Calu3 (cell line): ENCODE measurements at regions not wholly inside any gene's neighbourhood (a gene's known extent, or its start where the extent isn't known, plus 50 kb on each side); places are given as distances from the start of the nearest gene placed in this dataset.
A peak's percentile ranks its signal among the peaks of the same experiment; 100 is the strongest.

ENCODE experiments used
- BruUV-seq: library from RNA; stranded (reverse); fragments of 400-500 nt; replicated peaks from 2 replicates; lab custom pipeline; 2021; lab: Mats Ljungman, UMichigan
- CTCF ChIA-PET: fragments of 300-600 bp; sonication (Branson Sonifier 250); formaldehyde crosslinking; loops from one replicate; lab custom pipeline; 2022; ENCODE audit warnings: antibody characterized with exemption; lab: Charles Lee
- DNase-seq: peaks from one replicate; pipeline ENCODE4 v3.0.0; 2022
- H3K27ac Mint-ChIP-seq: one replicate; pipeline ENCODE4 v1.8.0; 2022; ENCODE audit warnings: mixed read lengths; ENCODE audit not compliant: unreplicated experiment
- H3K27me3 Mint-ChIP-seq: one replicate; pipeline ENCODE4 v1.8.0; 2022; ENCODE audit warnings: mixed read lengths; ENCODE audit not compliant: unreplicated experiment
- H3K36me3 Mint-ChIP-seq: one replicate; pipeline ENCODE4 v1.8.0; 2022; ENCODE audit warnings: mild to moderate bottlenecking, moderate library complexity, mixed read lengths; ENCODE audit not compliant: insufficient read depth, unreplicated experiment
- H3K4me1 Mint-ChIP-seq: one replicate; pipeline ENCODE4 v1.8.0; 2022; ENCODE audit warnings: mild to moderate bottlenecking, low read depth, mixed read lengths; ENCODE audit not compliant: unreplicated experiment
- H3K4me3 Mint-ChIP-seq: one replicate; pipeline ENCODE4 v1.8.0; 2022; ENCODE audit warnings: mild to moderate bottlenecking, low read depth, moderate library complexity, mixed read lengths; ENCODE audit not compliant: unreplicated experiment
- H3K9me3 Mint-ChIP-seq: one replicate; pipeline ENCODE4 v1.8.0; 2022; ENCODE audit warnings: low read depth, mixed read lengths; ENCODE audit not compliant: unreplicated experiment
- intact Hi-C: fragments of 100-400 bp; cut with micrococcal nuclease; formaldehyde crosslinking; loops from one replicate; pipeline ENCODE4 v1.10.0; 2022; ENCODE audit not compliant: unreplicated experiment
- TF ChIP-seq, protein P1 (sequence below): fragments of 200-600 bp; IDR thresholded peaks from one replicate; pipeline ENCODE4 v1.8.0; 2022; ENCODE audit warnings: antibody characterized with exemption; ENCODE audit not compliant: unreplicated experiment

DNA sequence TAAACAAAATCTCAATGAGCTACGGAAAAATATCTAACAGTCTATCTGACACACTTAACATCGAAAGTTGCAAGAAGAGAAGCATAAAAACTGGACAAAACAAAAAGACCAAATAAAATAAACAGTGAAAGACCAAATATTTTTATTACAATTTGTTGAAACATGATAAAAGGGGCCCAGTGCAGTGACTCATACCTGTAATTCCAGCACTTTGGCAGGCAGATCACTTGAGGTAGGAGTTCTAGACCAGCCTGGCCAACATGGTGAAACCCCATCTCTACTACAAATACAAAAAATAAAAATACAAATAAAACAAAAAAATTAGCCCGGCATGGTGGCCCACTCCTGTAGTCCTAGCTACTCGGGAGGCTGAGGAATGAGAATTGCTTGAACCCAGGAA, 914.0 kb upstream of the ALCAM start:
- no TSS peak for BruUV-seq
- CTCF ChIA-PET, result no interaction called here
- Mint-ChIP-seq H3K4me3 (no peak overlapping the region), H3K36me3 (no peaks in the 10 kb centered on the region), H3K27me3 (no peaks in the 10 kb centered on the region), H3K9me3 (no peaks in the 10 kb centered on the region), H3K4me1 (no peaks in the 10 kb centered on the region), H3K27ac (no peak overlapping the region)
- intact Hi-C loops, result loop anchor here (10.0 kb wide), 1 partner anchor 178 kb away; no protein-coding TSS in a partner anchor
- no peak for DNase-seq
- TF ChIP-seq, protein P1, sequence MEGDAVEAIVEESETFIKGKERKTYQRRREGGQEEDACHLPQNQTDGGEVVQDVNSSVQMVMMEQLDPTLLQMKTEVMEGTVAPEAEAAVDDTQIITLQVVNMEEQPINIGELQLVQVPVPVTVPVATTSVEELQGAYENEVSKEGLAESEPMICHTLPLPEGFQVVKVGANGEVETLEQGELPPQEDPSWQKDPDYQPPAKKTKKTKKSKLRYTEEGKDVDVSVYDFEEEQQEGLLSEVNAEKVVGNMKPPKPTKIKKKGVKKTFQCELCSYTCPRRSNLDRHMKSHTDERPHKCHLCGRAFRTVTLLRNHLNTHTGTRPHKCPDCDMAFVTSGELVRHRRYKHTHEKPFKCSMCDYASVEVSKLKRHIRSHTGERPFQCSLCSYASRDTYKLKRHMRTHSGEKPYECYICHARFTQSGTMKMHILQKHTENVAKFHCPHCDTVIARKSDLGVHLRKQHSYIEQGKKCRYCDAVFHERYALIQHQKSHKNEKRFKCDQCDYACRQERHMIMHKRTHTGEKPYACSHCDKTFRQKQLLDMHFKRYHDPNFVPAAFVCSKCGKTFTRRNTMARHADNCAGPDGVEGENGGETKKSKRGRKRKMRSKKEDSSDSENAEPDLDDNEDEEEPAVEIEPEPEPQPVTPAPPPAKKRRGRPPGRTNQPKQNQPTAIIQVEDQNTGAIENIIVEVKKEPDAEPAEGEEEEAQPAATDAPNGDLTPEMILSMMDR, result no peak

DNA sequence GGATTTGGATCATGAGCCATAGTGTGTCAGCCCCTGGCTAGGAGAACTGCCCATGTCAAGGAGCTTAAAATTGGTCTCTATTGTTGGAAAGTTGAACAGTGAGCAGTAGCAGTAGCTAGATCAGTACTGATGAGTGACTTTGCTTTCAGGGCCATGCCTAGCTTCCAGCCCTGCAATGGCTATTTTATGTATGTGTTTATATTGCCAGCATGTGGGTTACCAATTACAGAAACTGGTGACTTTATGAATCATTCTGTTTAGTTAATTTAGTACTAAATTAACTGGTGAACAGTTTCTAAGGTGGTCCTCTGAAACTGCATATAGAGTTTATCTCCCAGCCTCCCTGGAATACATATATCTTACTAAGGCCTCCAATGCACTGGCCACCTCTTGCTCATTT, 908.1 kb upstream of the ALCAM start:
- no peak overlapping the region for H3K4me3 Mint-ChIP-seq
- intact Hi-C loops, result loop anchor here (10.0 kb wide), 1 partner anchor 184 kb away; no protein-coding TSS in a partner anchor
- peaks cover 3% of the 10 kb centered on the region for H3K9me3 Mint-ChIP-seq
- H3K4me1 Mint-ChIP-seq, result peaks cover 24% of the 10 kb centered on the region
- no peaks in the 10 kb centered on the region for H3K27me3 Mint-ChIP-seq
- TF ChIP-seq, protein P1, result no peak
- no TSS peak for BruUV-seq
- H3K36me3 Mint-ChIP-seq, result no peaks in the 10 kb centered on the region
- no peak overlapping the region for H3K27ac Mint-ChIP-seq
- CTCF ChIA-PET, result interaction anchor here (0.5 kb wide), 1 partner anchor 1562 kb away, joined by 3 read pairs; no protein-coding TSS in a partner anchor
- DNase-seq, result no peak

DNA sequence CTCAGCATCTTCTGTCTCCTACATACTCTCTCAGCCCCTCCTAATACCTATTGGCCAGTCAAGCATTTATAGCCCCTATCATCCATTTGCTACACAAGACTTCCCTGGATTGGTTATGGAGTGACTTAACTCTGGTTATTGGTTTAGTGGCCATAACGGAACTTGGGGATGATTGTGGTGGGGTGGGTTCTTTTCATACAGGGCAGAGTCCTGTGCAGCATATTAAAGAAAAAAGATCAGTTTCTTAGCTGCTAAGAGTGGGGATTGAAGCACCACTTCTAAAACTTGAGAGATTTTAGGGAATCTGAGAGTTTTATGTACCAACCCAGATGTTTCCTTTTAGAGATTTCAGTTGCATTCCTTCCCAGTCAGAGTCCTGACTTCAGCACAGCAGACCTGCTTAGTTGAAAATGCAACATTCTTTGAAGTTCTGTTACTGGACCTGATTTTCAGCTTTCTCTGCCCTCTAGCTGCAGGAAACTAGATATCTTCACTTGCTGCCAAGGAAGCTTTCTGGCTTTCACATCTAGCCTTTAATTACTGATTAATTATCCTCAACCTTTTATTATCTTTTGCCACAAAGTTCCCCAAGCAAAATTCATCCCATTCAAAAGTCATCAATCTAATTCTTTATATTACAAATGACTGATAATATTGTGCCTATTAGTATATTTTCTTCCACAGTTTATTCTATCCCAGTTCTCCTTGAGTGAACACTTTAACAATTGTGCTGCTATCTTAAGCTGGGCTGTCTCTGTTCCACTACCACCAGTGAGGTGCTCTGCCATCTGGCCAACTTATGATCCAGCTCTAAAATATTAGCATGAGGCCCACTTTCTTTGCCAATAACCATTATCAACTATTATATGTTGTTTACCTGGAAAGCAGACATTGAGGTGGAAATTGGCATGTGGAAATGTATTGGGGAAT, 906.0 kb upstream of the ALCAM start:
- Mint-ChIP-seq H3K9me3 (peaks cover 3% of the 10 kb centered on the region), H3K27me3 (no peaks in the 10 kb centered on the region), H3K4me3 (no peak overlapping the region), H3K4me1 (peaks cover 24% of the 10 kb centered on the region), H3K36me3 (no peaks in the 10 kb centered on the region), H3K27ac (no peak overlapping the region)
- TF ChIP-seq, protein P1, result no peak
- BruUV-seq, result no TSS peak
- intact Hi-C loops, result loop anchor here (5.0 to 10.0 kb wide), 2 partner anchors 356 to 1788 kb away; no protein-coding TSS in a partner anchor
- CTCF ChIA-PET, result interaction anchor here (0.6 to 1.4 kb wide), 4 partner anchors 11 to 188 kb away, joined by 3 to 11 read pairs (median 4); no protein-coding TSS in a partner anchor
- DNase-seq, result peak; percentile 11

DNA sequence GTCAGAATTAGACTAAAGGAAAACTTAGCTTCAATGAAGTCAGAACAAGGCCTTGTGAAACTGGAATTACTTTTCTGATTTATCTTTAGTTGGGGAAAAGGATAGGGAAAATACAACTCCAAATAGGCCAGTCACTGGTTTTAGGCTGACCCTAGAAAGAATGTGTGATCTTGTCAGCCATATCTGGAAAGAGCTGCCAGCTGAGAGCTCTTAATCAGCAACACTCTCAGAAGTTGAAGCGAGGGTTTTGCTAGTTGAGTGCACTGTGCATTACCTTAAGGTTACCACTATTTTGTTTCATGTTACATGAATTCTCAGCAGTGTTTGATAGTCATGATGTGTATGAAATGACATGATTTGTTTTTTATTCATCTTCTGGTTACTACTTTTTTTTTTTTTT, 905.3 kb upstream of the ALCAM start:
- intact Hi-C loops, result loop anchor here (5.0 to 10.0 kb wide), 2 partner anchors 357 to 1789 kb away; no protein-coding TSS in a partner anchor

More for the DNA sequence above, 905.3 kb upstream of the ALCAM start:
- H3K27me3 Mint-ChIP-seq, result no peaks in the 10 kb centered on the region
- H3K4me1 Mint-ChIP-seq, result peaks cover 24% of the 10 kb centered on the region
- peaks cover 3% of the 10 kb centered on the region for H3K9me3 Mint-ChIP-seq
- no peak for DNase-seq
- no peak overlapping the region for H3K4me3 Mint-ChIP-seq
- CTCF ChIA-PET, result interaction anchor here (0.6 to 1.4 kb wide), 5 partner anchors 12 to 412 kb away, joined by 3 to 11 read pairs (median 4); no protein-coding TSS in a partner anchor
- H3K36me3 Mint-ChIP-seq, result no peaks in the 10 kb centered on the region
- TF ChIP-seq, protein P1, result no peak
- BruUV-seq, result no TSS peak
- no peak overlapping the region for H3K27ac Mint-ChIP-seq
